ENCODE measurements at regions not wholly inside any gene's neighbourhood (a gene's known extent, or its start where the extent isn't known, plus 50 kb on each side); places are given as distances from the start of the nearest gene placed in this dataset.

- no peak for TF ChIP-seq TAF1 (IDR thresholded peaks at IDR 0.05; ENCODE audit: low read depth)
These were observed 994.7 kb upstream of the POU3F3 start for GRCh38 chr2:103859238-103859637.

- no peak for TF ChIP-seq TCF12 (IDR thresholded peaks at IDR 0.05; ENCODE audit: low read depth)
- TF ChIP-seq CEBPB (IDR thresholded peaks at IDR 0.05), result no peak
- no peak for TF ChIP-seq USF1 (IDR thresholded peaks at IDR 0.05)
These were observed 993.9 kb upstream of the POU3F3 start for GRCh38 chr2:103860016-103860415.

- TF ChIP-seq TCF12 (IDR thresholded peaks at IDR 0.05; ENCODE audit: low read depth) (no peak), TEAD4 (IDR thresholded peaks at IDR 0.05) (peak; percentile 65), FOXM1 (IDR thresholded peaks at IDR 0.05; ENCODE audit: borderline replicate concordance, low read depth) (no peak), NFIC (IDR thresholded peaks at IDR 0.05) (no peak), CREB1 (IDR thresholded peaks at IDR 0.05; ENCODE audit: low read depth) (no peak), MAX (IDR thresholded peaks at IDR 0.05) (no peak), RAD21 (IDR thresholded peaks at IDR 0.05; ENCODE audit: low read depth) (no peak), EP300 (IDR thresholded peaks at IDR 0.05; ENCODE audit: borderline replicate concordance) (peak; percentile 33; the same call in 1 of the 2 replicates), REST (IDR thresholded peaks at IDR 0.05; ENCODE audit: low read depth) (no peak), USF1 (IDR thresholded peaks at IDR 0.05) (no peak)
These were observed 985.5 kb upstream of the POU3F3 start for GRCh38 chr2:103868396-103868795.

GRCh38 chr2:103873716-103874351, 980.1 kb upstream of the POU3F3 start:
- TF ChIP-seq FOXM1 (IDR thresholded peaks at IDR 0.05; ENCODE audit: borderline replicate concordance, low read depth), result peak; percentile 79
- TF ChIP-seq NFIC (IDR thresholded peaks at IDR 0.05), result peak; percentile 69
- no peak for TF ChIP-seq EGR1 (IDR thresholded peaks at IDR 0.05)
- no peak for TF ChIP-seq CREB1 (IDR thresholded peaks at IDR 0.05; ENCODE audit: low read depth)
- no peak; the same call in 1 of the 2 replicates for TF ChIP-seq ZBTB7A (IDR thresholded peaks at IDR 0.05; ENCODE audit: low read depth)
- TF ChIP-seq TCF12 (IDR thresholded peaks at IDR 0.05; ENCODE audit: low read depth), result peak; percentile 92
- TF ChIP-seq USF1 (IDR thresholded peaks at IDR 0.05), result 0 out of 2 replicates have a peak, but pooled peaks have one; percentile 0
- TF ChIP-seq MAX (IDR thresholded peaks at IDR 0.05), result no peak
- TF ChIP-seq YY1 (IDR thresholded peaks at IDR 0.05; ENCODE audit: low read depth), result no peak
- TF ChIP-seq REST (IDR thresholded peaks at IDR 0.05; ENCODE audit: low read depth), result no peak
- no peak for TF ChIP-seq RAD21 (IDR thresholded peaks at IDR 0.05; ENCODE audit: low read depth)
- TF ChIP-seq TEAD4 (IDR thresholded peaks at IDR 0.05), result peak; percentile 68
- TF ChIP-seq EP300 (IDR thresholded peaks at IDR 0.05; ENCODE audit: borderline replicate concordance), result peak; percentile 86
- peak; percentile 94 for TF ChIP-seq CEBPB (IDR thresholded peaks at IDR 0.05)
- TF ChIP-seq TAF1 (IDR thresholded peaks at IDR 0.05; ENCODE audit: low read depth), result no peak

- no peak for TF ChIP-seq RAD21 (IDR thresholded peaks at IDR 0.05; ENCODE audit: low read depth)
- no peak for TF ChIP-seq USF1 (IDR thresholded peaks at IDR 0.05)
- TF ChIP-seq NFIC (IDR thresholded peaks at IDR 0.05), result no peak
- no peak for TF ChIP-seq EGR1 (IDR thresholded peaks at IDR 0.05)
- TF ChIP-seq EP300 (IDR thresholded peaks at IDR 0.05; ENCODE audit: borderline replicate concordance), result no peak
- no peak for TF ChIP-seq YY1 (IDR thresholded peaks at IDR 0.05; ENCODE audit: low read depth)
- TF ChIP-seq TAF1 (IDR thresholded peaks at IDR 0.05; ENCODE audit: low read depth), result no peak
- TF ChIP-seq FOXM1 (IDR thresholded peaks at IDR 0.05; ENCODE audit: borderline replicate concordance, low read depth), result no peak
- no peak for TF ChIP-seq CREB1 (IDR thresholded peaks at IDR 0.05; ENCODE audit: low read depth)
- TF ChIP-seq MAX (IDR thresholded peaks at IDR 0.05), result no peak
- no peak for TF ChIP-seq CEBPB (IDR thresholded peaks at IDR 0.05)
- no peak for TF ChIP-seq REST (IDR thresholded peaks at IDR 0.05; ENCODE audit: low read depth)
- TF ChIP-seq ZBTB7A (IDR thresholded peaks at IDR 0.05; ENCODE audit: low read depth), result no peak
- TF ChIP-seq TCF12 (IDR thresholded peaks at IDR 0.05; ENCODE audit: low read depth), result no peak
- TF ChIP-seq TEAD4 (IDR thresholded peaks at IDR 0.05), result no peak
These were observed 978.8 kb upstream of the POU3F3 start for GRCh38 chr2:103875131-103875530.
